Stimulated activated memory B cell treated with anti-CD40 and anti-IgM and Interleukin-4, amounts not matched to agents 10 μg/mL and 1 μg/mL and 100 μg/mL, for 72 hours (primary cell): ENCODE measurements at regions not wholly inside any gene's neighbourhood (a gene's known extent, or its start where the extent isn't known, plus 50 kb on each side); places are given as distances from the start of the nearest gene placed in this dataset.

ENCODE experiments used
- ATAC-seq: fragments of 150-1000 bp; cut with Tn5 transposase; 2 replicates; pipeline ENCODE4 v1.10.0; 2021
- H3K27ac Mint-ChIP-seq: one replicate; pipeline ENCODE4 v1.8.0; 2022; ENCODE audit warnings: mild to moderate bottlenecking, mixed read lengths
- H3K27me3 Mint-ChIP-seq: one replicate; pipeline ENCODE4 v1.8.0; 2022; ENCODE audit warnings: mixed read lengths
- H3K36me3 Mint-ChIP-seq: one replicate; pipeline ENCODE4 v1.8.0; 2022; ENCODE audit warnings: mixed read lengths
- H3K4me1 Mint-ChIP-seq: one replicate; pipeline ENCODE4 v1.8.0; 2022; ENCODE audit warnings: mixed read lengths
- H3K4me3 Mint-ChIP-seq: one replicate; pipeline ENCODE4 v1.8.0; 2022; ENCODE audit warnings: mild to moderate bottlenecking, moderate library complexity, mixed read lengths
- H3K9me3 Mint-ChIP-seq: one replicate; pipeline ENCODE4 v1.8.0; 2022; ENCODE audit warnings: mixed read lengths

DNA sequence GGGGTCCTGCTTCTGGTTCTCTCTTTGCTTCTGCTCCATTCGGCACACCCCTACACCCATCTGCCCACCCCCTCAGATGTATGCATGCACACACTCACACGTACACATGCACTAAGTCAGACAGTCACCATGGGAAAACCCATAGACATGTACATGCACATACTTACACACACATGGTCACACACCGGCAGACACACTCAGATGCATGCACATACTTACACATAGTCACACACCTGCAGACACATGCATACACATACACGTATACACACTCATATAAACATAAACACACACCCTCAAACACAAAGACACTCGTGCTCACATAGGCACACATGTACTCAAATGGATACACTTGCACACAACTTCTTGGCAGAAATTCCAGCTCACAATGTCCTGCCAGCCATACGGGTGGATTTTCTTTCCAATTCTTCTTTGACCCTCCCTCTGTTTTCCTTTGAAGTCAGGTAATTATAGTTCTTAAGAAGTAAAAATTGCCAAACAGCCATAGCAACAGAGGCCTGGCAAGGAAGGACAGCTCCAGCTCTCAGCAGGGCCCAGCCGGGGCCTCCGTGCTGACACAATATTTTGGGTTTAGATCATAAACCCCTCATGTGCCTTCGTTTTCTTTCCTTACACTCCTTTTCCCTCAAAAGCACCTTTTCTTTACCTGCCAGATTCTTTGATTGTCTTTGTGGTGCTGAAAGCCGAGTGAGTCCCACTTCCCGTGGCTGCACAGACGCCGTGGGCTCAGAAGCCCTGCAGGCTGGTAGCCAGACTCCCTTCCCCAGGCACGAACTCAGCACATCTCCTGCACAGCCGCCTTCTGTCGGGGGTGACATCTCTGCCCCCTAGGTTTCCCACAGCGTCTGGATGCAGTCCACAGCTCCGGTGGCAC is 195.7 kb downstream of the ARL4C start:
- Mint-ChIP-seq H3K27me3 (peaks cover 71% of the 10 kb centered on the region), H3K9me3 (no peaks in the 10 kb centered on the region), H3K27ac (no peak overlapping the region), H3K4me3 (no peak overlapping the region), H3K4me1 (peaks cover 11% of the 10 kb centered on the region), H3K36me3 (peaks cover 4% of the 10 kb centered on the region)
- no peak for ATAC-seq

DNA sequence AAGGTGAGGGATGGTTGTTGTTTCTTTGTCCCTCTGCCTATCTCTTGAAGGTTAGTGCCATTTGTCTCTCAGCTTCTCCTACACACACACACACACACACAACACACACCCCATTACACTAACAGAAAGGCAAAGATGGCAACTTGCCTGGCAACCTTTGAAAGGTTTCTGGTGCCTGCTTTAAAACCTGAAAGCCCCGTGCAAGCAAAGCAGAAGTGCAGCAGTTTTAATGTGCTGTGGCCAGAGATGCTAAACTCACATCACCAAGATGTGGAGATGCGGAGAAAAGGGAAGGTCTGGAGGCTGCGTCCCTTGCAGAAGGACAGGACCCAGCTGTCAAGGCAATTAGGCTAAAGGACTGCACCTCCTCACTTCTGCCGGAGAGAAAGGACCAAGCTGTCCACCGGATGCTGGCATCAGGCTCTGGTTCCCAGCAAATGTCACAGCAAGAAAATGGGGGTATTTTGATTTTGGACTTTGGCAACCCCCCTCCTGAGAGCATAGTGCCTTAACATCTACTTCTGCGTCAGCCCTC is 196.4 kb downstream of the ARL4C start:
- ATAC-seq: no peak
- Mint-ChIP-seq H3K27ac (no peak overlapping the region), H3K9me3 (no peaks in the 10 kb centered on the region), H3K4me3 (no peak overlapping the region), H3K27me3 (peaks cover 70% of the 10 kb centered on the region), H3K4me1 (peaks cover 6% of the 10 kb centered on the region), H3K36me3 (peaks cover 4% of the 10 kb centered on the region)

DNA sequence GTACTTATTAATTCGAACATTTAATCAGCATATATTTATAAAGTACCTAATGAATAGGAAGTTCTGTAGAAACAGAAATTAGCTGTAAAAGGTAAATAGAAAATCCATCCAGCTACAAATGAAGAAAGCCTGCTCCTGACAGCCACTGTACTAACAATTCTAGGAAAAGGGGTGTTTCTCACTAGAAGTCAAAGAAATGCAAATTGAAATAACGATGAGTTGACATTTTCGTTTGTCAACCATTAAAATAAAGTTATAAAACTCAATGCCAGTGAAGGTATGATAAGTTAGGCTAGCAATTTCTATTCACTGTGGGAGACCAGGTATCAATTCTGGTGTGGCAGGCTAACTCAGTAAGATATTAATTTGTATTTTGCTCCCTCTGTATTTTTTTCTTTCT is 198.0 kb downstream of the ARL4C start:
- Mint-ChIP-seq H3K4me1 (peaks cover 9% of the 10 kb centered on the region), H3K9me3 (no peaks in the 10 kb centered on the region), H3K27ac (no peak overlapping the region), H3K36me3 (peaks cover 4% of the 10 kb centered on the region), H3K4me3 (no peak overlapping the region), H3K27me3 (peaks cover 58% of the 10 kb centered on the region)
- ATAC-seq: no peak

DNA sequence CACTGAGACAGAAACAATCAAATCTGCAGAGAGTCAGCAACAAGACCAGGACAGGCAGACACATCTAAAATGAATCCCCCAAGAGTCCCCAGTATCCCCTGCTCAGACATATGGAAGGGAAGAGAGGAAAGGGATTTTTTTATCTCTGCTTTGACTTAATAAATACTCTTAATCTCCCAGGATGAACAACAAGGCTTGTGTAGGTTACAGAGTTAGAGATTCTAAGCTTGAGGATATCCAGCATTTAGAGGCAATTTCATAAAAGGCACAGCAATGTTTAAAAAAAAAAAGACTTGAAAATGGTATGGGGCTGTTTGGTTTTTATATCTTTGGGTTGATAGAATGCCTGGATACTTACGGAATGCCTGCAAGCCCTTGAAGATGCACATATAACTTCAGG is 199.9 kb downstream of the ARL4C start:
- no peak overlapping the region for H3K4me3 Mint-ChIP-seq
- ATAC-seq: no peak
- H3K36me3 Mint-ChIP-seq: peaks cover 4% of the 10 kb centered on the region
- H3K27ac Mint-ChIP-seq: no peak overlapping the region
- peaks cover 16% of the 10 kb centered on the region for H3K4me1 Mint-ChIP-seq
- H3K27me3 Mint-ChIP-seq: peaks cover 45% of the 10 kb centered on the region
- no peaks in the 10 kb centered on the region for H3K9me3 Mint-ChIP-seq

DNA sequence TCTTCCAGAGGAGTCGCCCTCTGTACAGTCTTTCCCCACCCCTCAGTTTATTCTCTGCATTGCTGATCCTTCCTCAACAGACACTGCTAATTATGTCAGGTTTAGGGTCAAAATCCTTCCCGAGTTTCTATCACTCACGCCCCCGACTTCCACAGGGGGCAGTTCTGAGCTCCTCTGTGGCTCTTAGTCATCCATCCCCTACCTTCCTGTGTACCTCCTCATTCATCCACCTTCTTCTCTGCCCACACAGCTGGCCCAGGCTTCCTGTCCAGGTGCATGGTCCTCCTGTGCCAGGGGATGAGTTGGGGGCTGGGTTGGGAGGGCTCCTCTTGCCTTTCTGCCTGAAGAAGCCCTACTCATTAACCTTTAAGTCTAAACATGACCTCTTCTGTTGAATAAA is 202.9 kb downstream of the ARL4C start:
- Mint-ChIP-seq H3K4me3 (no peak overlapping the region), H3K27ac (peak overlapping the region; percentile 31), H3K36me3 (peaks cover 4% of the 10 kb centered on the region), H3K4me1 (peaks cover 46% of the 10 kb centered on the region), H3K9me3 (no peaks in the 10 kb centered on the region), H3K27me3 (peaks cover 33% of the 10 kb centered on the region)
- ATAC-seq: no peak

DNA sequence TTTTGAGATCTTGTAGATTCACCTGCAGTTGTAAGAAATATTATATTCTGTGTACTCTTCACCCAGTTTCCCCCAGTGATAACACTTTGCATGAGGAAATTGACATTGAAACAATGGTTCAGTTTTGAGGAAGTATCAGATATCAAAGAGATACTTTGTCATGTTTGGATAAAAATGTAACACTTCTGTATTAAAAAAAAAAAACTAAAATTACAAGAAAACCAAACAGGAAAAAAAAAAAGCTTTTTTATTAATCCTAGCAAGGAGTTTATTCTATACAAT is 204.0 kb downstream of the ARL4C start:
- H3K9me3 Mint-ChIP-seq: no peaks in the 10 kb centered on the region
- ATAC-seq: no peak
- peak overlapping the region; percentile 36 for H3K4me3 Mint-ChIP-seq
- H3K4me1 Mint-ChIP-seq: peaks cover 53% of the 10 kb centered on the region
- H3K36me3 Mint-ChIP-seq: no peaks in the 10 kb centered on the region
- peaks cover 23% of the 10 kb centered on the region for H3K27me3 Mint-ChIP-seq
- peak overlapping the region; percentile 79 for H3K27ac Mint-ChIP-seq

DNA sequence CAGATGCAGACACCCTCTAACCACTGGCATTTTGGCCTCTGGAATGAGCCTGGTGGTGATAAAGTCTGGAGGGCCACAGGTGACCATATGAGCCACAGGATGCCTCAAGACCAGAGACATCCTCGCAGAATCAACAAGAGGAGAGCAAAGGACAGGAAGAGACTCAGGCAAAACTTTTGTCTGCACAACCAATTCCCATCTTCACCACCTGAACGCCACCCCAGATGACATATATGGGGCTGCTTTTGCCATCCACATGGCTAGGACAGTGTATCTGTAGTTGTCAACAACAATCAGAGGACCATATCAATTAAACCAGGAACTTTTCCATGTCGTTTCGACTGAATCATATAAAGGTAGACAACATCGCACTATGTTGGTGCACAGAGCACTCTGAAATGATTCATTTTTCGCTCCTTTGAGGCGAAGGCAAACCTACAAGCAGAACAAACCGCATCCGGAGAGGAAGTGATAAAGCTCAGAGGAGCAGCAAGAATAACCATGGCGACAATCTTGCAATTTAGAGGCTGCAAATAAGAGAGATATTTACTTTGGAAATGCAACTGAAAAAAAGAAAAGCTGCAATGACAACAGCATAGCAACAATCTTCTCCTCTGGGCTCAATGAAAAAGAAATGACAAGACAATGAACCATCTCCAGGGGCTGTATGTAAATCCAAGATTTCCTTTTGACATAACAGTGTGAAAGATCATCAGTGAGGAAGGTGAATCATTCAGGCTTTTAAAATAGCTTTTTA is 204.5 kb downstream of the ARL4C start:
- Mint-ChIP-seq H3K4me3 (peak overlapping the region; percentile 36), H3K4me1 (peaks cover 53% of the 10 kb centered on the region), H3K9me3 (no peaks in the 10 kb centered on the region), H3K27ac (peak overlapping the region; percentile 79), H3K36me3 (no peaks in the 10 kb centered on the region), H3K27me3 (peaks cover 18% of the 10 kb centered on the region)
- peak; percentile 83 for ATAC-seq

DNA sequence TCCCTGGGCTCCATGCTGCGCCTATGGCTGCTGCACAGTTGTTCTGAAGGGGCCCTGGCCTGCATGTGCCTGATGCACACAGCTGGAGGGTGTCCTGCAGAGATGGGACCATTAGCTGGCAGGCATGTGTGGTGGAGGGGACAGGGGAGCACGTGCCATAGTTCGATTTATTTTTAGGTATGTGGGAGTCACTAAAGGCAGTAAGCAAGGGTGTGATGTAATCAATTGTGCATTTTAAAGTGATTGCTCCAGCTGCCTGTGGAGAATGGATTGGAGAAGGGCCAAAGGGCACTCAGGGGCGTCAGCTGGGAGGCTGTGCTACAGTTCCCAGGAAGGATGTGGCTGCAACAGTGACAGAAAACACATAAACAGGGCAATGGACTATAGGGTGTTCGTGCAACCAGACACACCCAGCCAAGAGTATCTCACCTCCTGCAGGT is 205.1 kb downstream of the ARL4C start:
- Mint-ChIP-seq H3K27ac (peak overlapping the region; percentile 79), H3K36me3 (no peaks in the 10 kb centered on the region), H3K27me3 (peaks cover 12% of the 10 kb centered on the region), H3K9me3 (no peaks in the 10 kb centered on the region), H3K4me1 (peaks cover 53% of the 10 kb centered on the region), H3K4me3 (peak overlapping the region; percentile 2)
- peak; percentile 62 for ATAC-seq

DNA sequence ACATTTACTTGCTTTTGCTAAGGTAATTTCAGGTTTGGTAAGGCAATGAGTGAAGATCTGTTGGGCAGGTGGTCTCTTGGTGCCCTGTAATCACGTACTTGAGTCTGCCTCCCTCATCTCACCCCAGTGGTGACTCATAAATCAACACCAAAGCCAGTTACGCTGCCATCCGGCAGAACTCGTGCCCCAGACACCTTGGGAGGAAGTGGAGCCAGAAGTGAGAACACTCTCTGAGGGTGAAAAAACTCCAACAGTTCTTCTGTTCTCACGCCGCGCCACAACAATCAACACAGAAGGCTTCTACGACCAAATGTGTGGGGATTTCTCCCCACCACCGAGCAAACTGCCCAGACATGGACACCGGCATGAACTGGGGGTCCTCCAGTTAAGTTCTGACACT is 206.2 kb downstream of the ARL4C start:
- Mint-ChIP-seq H3K4me1 (peaks cover 53% of the 10 kb centered on the region), H3K4me3 (peak overlapping the region; percentile 14), H3K36me3 (no peaks in the 10 kb centered on the region), H3K9me3 (no peaks in the 10 kb centered on the region), H3K27ac (peak overlapping the region; percentile 79), H3K27me3 (peaks cover 6% of the 10 kb centered on the region)
- ATAC-seq: peak; percentile 94

DNA sequence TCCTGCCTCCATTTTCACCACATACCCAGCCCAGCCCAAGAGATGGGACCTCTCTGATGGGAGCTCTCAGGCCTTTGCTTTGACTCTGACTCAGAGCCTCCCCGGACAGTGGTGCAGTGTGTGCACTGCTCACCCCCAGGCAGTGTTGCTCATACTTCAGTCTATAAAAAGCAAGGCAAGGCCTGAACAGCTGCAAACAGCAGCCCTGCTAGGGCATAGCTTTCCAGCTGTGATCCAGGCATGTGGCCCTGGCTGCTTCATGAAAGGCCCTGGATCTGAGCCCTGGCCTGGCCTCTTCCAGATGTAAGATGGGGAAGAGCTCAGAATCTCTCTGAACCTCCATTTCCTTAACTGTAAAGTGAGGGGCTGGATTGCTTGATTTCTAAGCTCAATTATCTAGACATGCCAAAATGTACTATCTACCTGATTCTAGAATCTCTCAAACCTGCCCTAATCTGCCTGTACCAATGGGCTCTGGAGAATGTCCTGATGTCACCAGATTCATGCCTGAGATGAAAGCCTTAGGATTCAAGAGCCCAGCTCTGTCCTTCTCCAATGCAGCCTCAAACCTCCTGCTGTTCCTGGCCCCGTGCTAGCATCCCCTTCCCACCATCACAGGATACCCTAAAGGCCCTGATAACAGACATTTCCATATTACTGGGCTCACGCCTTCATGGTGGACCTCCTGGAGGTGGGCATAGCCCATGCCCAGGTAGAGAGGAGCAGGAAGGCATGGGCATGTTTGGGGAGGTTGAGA is 206.9 kb downstream of the ARL4C start:
- Mint-ChIP-seq H3K27me3 (peaks cover 6% of the 10 kb centered on the region), H3K36me3 (no peaks in the 10 kb centered on the region), H3K4me1 (peaks cover 53% of the 10 kb centered on the region), H3K27ac (peak overlapping the region; percentile 79), H3K4me3 (peak overlapping the region; percentile 14), H3K9me3 (no peaks in the 10 kb centered on the region)
- ATAC-seq: no peak

DNA sequence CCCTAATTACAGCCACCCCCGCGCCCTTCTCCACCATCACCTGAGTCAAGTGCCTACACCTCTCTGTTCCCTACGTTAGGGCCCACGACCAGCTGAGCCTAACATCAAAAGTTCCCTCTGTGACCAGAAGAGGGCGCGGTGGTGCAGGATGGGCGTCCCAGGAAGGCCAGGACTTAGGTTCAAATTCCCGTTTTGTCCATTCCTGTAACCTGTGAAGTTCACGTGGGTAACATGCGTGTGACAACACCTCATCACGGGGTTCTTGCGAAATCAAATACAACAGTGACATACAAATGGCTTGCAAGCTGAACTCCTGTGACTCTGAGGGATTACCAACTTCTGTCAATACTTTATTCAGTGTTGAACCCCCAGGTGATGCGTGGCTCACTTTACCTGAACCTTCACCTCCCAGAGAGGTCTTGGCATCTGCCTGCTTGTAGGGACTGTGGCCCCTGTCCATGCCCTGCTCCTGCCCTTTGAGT is 207.9 kb downstream of the ARL4C start:
- Mint-ChIP-seq H3K36me3 (no peaks in the 10 kb centered on the region), H3K9me3 (no peaks in the 10 kb centered on the region), H3K4me1 (peaks cover 51% of the 10 kb centered on the region), H3K27me3 (peaks cover 16% of the 10 kb centered on the region), H3K27ac (peak overlapping the region; percentile 79), H3K4me3 (no peak overlapping the region)
- ATAC-seq: no peak

DNA sequence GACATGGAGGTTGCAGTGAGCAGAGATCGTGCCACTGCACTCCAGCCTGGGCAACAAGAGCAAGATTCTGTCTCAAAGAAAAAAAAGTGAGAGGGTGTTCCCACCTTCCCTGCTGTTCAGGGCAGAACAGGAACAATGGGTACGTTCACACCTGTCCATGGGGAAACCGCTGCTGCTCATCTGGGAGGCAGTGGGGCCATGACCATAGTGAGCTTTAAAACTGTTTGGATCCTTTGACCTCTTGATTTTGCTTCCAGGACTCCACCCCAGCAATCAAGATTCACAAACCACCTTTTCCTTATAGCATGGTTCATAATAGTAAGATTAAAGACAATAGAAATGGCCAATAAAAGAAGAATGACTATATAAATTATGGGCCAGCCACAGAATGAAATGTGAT is 209.2 kb downstream of the ARL4C start:
- H3K36me3 Mint-ChIP-seq: no peaks in the 10 kb centered on the region
- peaks cover 3% of the 10 kb centered on the region for H3K9me3 Mint-ChIP-seq
- peaks cover 44% of the 10 kb centered on the region for H3K4me1 Mint-ChIP-seq
- H3K27ac Mint-ChIP-seq: no peak overlapping the region
- ATAC-seq: no peak
- no peak overlapping the region for H3K4me3 Mint-ChIP-seq
- H3K27me3 Mint-ChIP-seq: peaks cover 30% of the 10 kb centered on the region

DNA sequence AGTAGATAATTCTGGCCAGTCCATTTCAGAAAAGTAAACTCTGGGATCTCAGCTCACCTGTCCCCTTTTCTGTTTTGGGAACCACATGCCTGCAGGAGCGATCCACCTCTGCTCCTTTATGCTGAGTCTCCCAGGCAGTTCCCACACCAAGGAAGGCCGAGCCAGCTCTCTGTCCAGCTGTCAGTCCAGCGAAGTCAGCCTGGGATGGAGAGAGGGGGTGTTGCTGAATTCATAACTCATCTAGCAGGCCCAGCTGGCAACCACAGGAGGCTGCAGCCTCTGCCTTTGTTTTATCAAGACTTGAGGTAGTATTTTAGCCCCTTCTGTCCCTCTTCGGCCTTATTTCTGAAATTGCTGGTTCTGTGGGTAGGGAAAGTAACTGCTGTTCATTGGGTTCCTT is 209.9 kb downstream of the ARL4C start:
- ATAC-seq: no peak
- H3K36me3 Mint-ChIP-seq: no peaks in the 10 kb centered on the region
- H3K4me1 Mint-ChIP-seq: peaks cover 37% of the 10 kb centered on the region
- no peak overlapping the region for H3K4me3 Mint-ChIP-seq
- H3K27me3 Mint-ChIP-seq: peaks cover 37% of the 10 kb centered on the region
- H3K9me3 Mint-ChIP-seq: peaks cover 3% of the 10 kb centered on the region
- no peak overlapping the region for H3K27ac Mint-ChIP-seq

DNA sequence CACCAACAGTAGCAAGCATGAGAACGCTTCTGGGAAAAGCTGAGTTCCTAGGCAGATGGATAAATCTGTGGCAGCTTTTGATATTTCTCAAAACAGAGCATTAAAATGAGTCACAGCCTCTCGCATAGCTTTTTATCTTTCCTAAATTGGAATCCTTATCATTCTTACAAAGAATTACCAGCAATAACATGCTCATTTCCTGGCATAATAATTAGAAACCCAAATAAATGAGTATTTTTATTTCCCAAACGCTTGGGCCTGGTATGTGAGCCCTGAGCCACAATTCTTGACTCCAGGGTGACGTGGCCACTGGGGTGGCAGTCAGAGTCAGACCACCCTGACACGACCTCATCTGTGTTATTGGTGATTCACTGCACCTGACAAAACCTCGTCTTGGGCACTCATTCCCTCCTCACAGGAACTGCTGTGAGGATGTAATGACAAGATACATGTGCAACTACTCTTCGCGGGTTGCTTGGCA is 210.7 kb downstream of the ARL4C start:
- Mint-ChIP-seq H3K4me1 (peaks cover 29% of the 10 kb centered on the region), H3K36me3 (no peaks in the 10 kb centered on the region), H3K27me3 (peaks cover 39% of the 10 kb centered on the region), H3K27ac (no peak overlapping the region), H3K4me3 (no peak overlapping the region), H3K9me3 (peaks cover 3% of the 10 kb centered on the region)
- ATAC-seq: no peak

DNA sequence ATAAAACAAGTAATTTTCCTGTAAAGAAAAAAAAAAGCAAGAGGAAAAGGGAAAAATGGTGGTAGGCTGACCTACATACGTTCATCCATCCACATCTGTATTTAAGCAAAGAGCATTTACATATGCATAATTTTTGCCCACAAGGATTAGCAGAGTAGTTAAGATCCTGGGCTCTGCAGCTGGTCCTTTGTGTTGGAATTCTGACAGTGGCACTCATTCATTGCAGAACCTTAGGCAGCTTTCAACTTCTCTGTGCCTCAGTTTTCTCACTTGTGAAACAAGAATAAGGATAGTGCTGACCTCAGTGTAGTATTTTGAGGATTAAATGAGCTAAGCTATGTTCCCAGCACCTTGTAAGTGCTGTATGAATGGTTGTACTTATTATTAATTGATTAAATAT is 211.3 kb downstream of the ARL4C start:
- Mint-ChIP-seq H3K36me3 (no peaks in the 10 kb centered on the region), H3K4me1 (peaks cover 23% of the 10 kb centered on the region), H3K27me3 (peaks cover 39% of the 10 kb centered on the region), H3K9me3 (peaks cover 3% of the 10 kb centered on the region), H3K27ac (no peak overlapping the region), H3K4me3 (no peak overlapping the region)
- ATAC-seq: no peak
